HG03521 (cell line): ENCODE measurements at regions not wholly inside any gene's neighbourhood (a gene's known extent, or its start where the extent isn't known, plus 50 kb on each side); places are given as distances from the start of the nearest gene placed in this dataset.

Experiments
- ATAC-seq: cut with Tn5 transposase; IDR thresholded peaks from one replicate; pipeline ENCODE4 v1.9.1; 2021; ENCODE audit warnings: mild to moderate bottlenecking, moderate library complexity; ENCODE audit not compliant: unreplicated experiment

DNA sequence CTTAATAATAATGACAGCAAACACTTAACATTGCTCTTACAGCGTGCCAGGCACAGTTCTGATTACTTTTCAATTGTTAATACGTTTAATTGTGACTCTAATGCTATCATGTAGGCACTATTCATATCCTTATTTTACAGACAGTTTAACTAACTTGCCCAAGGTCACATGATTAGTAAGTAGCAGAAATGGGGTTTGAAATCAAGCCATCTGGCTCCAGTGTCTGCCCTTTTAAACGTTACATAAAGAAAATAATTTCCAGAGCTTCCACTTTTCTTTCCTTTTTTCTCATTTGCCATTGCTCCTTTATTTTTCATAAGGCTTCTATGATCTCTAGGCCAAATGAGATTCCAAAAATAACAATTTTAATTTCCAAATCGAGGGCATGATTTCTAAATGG is 50.6 kb upstream of the IKZF2 start:
- ATAC-seq, result no peak

DNA sequence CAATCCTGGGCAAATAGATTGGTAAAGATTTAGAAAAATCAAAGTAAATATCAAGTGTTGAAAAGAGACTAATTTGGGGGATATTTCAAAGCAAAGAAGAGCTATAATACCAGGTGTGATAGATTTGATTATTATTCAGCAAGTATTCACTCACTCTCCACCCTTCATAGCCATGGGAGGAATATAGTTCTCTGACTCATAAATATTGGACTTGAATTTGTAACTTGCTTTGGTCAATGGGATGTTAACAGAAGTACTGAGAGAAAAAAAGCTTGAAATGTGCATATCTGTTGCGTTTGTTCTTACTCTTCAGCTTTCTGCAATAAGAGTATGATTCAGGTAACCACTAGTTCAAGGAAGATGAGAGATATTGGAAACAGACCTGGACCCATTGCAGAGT is 54.5 kb upstream of the IKZF2 start:
- no peak for ATAC-seq

DNA sequence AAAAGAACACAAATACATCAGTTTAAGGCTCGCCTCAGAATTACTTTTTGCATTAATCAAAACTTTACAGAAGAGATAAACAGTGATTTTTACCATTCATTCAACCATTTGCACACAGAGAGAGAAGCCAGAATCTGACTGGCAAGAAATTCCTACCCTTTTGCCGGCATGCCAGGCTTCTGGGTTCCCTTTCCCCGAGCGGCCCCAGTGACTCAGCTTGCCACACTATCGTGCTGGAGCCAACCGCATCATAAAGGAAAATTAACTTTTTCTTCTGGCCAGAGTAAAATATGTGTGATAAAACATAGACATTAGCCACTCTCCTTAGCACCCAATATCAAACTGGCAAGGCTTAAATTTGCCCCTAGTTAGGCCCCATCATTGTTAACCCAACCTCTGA is 61.8 kb upstream of the IKZF2 start:
- no peak for ATAC-seq

DNA sequence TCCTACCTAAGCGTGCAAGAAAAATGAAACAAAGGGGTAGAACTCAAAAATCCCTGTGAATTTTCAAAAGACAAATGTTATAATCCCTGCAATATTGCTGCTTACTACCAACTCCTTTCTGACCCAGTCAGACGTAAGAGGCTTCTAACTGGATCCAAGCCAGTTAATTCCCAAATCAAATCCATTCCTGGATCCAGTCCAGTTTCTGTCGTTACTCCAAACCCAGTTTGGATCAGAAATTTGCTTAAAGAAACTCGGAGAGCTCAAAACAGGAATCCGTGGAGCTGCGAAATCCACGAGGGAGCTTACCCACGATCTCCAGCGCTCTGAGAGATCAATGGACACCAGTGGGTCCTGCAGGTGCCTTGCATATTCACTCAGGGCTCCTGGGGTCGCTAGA is 62.8 kb upstream of the IKZF2 start:
- no peak for ATAC-seq

DNA sequence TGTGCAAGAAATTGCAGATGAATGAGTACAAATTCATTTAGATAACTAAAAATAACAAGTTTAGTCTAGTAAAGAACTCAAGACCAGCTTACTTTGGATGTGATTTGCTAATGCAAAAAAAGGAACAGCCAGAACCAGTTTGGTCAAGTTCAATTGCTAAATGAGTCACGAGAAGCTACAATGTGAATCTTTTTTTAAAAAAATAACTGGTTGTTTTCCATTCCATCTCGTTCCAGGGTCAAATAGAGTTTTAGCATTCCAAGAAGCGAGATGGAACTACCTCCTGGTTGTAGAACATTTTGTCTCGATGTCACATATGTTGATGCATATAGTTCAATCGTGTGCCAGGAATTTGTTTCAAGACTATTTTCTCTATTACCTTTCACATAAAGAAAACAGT is 65.0 kb upstream of the IKZF2 start:
- ATAC-seq, result no peak

DNA sequence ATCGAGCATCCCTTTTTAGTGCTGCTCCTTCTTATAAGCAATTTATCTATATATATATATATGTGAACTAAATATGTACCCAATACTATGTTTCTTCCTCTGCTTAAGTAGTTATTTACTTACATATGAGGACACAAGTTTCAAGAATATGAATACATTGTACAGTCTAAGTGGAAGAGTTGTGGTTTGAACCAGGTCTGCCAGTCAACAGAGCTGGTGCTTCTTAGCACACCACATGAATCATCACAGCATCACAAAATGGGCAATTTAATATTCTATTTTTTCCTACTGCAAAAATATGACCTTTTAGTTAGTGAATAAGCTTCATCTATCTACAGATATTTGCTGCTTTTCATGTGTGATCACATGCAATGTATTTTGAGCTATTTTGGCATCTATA is 64.4 kb upstream of the SPAG16 start:
- no peak for ATAC-seq

DNA sequence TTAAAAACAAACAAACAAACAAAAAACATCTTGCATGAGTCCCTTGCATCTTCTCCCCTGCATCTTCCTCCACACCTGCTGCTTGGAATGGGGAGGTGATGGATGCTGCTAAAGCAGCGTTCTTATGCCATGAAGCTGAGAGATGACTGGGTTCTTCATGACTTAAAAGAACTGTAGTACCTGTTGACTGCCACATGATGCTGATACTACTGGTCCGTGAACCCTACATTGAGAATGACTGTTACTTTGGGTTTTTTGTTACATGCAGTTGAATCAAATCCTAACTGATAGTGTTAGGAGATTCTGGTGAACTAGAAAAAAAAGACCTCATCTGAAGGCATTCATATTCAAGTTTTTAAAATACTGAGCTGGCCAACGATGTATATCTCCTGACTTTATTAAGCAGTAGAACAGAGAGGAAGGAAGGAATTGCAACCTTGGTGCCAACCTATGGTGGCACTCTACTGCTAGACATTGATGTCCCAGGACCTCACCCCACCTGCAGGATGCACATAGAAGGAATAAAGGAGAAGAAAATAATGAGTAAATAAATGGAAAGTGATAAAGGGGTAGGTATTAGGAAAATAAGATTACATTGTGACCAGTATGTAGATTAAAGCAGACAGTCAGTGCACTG is 63.2 kb upstream of the SPAG16 start:
- ATAC-seq, result peak; percentile 50

DNA sequence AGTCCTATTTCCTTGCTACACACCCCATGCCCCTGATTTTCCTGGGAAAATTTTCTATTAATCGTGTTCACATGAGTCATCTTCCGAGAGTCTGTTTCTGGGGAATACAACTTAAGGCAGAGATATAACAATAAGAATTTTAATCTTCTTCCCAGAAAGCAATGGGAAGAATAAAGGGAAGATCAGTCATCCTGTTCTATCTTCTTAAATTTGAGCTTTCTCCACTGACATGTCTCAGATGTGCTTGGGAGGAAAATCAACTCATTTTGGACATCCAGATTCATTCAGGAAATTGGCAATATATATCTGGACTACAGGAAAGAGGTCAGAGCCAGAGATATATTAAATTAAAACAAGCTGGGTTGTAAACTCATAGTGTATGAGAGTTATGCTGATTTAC is 62.3 kb upstream of the SPAG16 start:
- ATAC-seq, result no peak

DNA sequence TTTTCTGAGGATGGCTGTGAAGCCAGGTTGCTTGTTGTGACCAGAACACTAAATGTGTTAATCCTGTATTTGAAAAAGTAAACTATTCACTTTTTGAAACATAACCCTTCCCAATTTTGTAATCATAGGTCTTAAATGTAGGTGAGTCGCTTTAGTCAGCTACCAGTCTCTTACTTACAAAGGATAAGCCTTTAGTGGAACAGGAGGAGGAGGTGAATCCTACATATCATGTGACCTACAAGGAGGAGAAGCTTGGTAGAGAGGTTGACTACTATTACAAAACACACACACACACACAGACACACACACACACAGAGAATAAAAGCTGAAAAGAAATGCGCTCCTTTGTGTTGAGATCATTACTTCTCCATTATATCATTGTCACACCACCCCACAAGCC is 59.9 kb upstream of the SPAG16 start:
- no peak for ATAC-seq

DNA sequence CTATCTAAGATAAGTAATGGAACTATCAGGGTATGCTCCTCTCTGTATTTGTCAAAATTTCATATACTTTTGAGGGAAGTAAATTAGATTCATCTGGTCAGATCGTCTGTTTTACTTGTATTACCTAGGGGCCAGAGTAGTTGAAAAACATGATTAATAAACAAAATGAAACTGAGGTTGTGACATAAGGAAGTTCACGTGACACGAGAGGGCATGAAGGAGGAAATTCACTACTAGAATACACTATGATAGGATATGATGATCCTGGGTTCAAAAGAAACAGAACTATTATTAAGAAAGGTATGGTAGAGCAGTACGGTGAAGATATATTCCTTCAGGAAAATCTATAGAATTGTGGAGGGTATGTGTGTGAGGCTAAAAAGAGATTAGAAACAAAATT is 58.4 kb upstream of the SPAG16 start:
- ATAC-seq, result no peak

DNA sequence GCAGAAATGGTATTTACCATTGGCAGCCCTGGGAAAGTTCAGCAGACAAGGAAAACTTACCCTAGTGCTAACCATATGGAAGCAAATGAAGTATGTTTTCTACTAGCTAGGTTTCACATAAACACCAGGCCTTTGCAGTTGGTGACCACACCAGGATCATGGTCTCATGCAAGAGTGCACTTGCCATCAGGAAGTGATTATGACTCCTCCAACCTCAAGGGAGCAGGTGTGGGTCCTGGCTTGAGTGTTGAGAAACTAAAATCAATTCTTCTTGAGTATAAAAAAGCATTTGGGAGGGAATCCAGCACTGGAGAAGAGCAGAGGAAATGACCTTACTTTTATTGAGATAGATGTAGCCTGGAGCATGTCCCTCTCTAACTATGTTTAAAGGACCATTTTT is 56.8 kb upstream of the SPAG16 start:
- ATAC-seq, result peak; percentile 78

DNA sequence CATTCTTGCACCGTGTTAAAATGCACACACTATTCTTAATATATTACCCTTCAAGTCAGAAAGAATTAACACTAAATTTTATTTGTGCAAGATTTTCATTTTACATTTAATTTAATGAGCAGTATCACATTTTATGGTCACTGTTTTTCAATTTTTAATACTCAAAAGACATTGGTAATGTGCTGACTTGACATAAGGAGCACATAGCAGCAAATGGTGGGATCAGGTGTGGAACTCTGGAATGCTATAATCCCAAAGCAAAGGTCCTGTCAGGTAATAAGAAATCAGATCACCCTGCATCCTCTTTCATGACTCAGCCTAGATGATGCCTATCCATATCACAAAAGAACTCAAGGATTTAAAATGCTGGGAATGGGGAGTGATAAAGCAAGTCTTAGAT is 55.6 kb upstream of the SPAG16 start:
- no peak for ATAC-seq

DNA sequence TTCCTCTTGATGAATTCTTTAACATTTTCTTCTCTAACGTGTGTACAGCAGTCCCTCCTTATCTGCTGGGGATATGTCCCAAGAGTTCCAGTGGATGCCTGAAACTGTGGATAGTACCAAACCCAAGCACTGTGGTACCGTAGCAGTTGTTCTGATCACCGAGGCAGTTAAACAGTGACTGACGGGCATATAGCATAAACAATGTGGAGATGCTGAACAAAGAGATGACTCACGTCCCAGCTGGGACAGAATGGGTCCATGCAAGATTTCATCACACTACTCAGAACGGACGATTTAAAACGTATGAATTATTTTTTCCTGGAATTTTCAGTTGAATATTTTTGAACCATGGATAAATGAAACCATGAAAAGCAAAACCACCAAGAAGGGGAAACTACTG is 54.5 kb upstream of the SPAG16 start:
- peak; percentile 13 for ATAC-seq

DNA sequence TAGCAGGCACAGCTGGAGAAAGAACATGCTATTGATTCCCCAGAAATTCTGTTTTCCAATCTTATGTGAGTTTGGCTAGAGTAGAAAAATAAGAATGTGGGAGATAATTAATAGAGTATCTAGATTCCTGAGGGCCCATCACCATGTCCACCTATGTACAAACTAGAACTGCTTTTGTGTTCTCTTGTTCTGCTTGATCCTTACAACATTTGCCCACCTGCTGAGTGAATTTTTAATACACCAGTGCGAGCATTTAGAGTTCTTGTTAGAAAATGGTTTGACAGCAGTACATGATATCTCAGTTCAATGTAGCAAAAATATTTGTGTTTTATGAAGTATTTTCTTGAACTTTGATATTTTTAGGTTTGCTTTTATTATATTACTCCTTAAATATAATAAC is 52.3 kb upstream of the SPAG16 start:
- ATAC-seq, result no peak

DNA sequence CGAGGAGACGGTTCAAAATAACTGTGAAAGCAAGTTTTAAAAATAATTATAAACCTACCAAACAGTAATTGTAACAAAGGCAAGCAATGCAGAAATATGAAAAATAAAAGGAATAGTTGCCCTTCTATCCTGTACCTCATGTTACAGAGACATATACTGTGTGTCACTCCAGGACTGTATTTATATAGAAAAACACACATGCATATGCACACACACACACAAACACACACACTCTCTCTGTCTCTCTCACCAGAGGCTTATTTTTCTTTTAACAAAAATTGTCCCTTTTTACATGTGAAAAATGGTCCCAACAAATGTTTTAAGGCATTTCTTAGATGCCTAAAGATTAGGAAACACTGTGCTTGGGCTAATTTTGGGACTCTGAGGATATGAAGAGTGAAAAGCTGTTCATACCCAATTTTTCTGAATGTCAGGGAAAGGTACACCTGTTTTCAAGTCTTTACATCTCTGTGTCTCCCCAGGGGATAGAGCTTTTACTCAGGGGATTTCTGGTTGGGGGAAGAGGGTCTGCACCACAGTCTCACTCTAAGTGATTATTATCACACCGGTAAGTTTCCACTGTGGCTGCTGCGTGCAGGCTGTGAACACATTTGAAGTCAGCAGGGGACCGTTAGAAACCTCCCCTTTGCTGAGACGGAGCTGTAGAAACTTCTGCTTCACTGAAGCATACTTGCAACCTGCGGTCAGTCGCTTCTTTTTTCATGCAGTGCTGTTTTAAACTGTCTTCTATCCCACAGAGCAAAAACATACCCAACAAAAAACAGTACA is 51.4 kb upstream of the SPAG16 start:
- peak; percentile 91 for ATAC-seq

DNA sequence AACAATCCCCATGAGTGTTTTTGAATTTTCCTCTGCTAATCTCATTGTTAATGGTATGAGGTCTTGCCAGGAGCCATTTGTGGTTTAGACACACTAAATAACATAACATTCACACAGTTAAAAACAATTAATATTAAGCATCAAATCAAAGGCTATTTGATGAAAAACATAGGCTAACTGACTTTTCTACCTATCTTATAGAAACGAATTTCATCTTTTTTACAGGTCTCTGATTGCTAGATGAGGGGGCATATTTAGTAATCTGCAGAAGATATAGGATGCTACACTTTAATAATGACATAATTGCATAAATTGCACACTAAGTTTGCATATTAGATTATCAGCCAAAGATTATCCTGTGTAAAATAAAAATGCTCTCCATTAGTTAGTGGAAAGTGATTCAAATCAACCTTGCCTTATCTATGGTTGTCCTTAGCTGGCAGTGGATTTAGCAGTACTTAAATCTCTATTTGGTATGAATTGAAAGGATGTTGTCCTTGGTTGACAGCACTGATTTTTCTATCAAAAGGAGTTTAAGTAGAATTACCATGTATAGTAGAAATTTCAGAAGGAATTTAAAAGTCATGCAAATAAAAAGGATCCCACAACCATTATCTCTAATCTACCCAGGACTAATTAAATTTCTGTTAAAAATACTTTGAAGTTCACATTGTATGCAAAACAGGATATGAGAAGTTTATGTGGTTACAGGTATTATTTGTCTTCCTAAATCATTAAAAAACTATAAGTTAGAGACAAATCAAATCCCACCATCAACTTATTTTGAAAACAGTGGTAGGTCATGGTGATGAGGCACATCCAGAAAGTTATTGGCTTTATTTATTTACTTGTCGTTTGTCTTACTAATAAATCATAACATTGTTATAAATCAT is 50.6 kb upstream of the SPAG16 start:
- ATAC-seq, result no peak
